ENCODE measurements at regions not wholly inside any gene's neighbourhood (a gene's known extent, or its start where the extent isn't known, plus 50 kb on each side); places are given as distances from the start of the nearest gene placed in this dataset.

GRCh38 chr9:25889661-25890060 lies 211.4 kb upstream of the TUSC1 start:
- no peaks in the 10 kb centered on the region for H3K36me3 ChIP-seq
- no peak overlapping the region for H3K4me3 ChIP-seq
- 60 to 69% methylated on average over 1 of the region's 1 CpG for WGBS, 2 donors
- no peak for ATAC-seq
- intact Hi-C loops (cut with DNase I) = no loop called here
- TF ChIP-seq CTCF (IDR thresholded peaks at IDR 0.05) = no peak
- no peak overlapping the region for H3K27ac ChIP-seq
- DNase-seq = no peak
- H3K27me3 ChIP-seq = no peaks in the 10 kb centered on the region
- peaks cover 0 to 19% (median 4%) of the 10 kb centered on the region in 11 donors for H3K9me3 ChIP-seq
- no peaks in the 10 kb centered on the region for H3K4me1 ChIP-seq

- WGBS, 2 donors = 85 to 90% methylated on average over 1 of the region's 1 CpG
- ATAC-seq (no peak), DNase-seq (no peak)
- intact Hi-C loops (cut with DNase I) = no loop called here
- Histone ChIP-seq H3K36me3 (no peaks in the 10 kb centered on the region), H3K4me1 (no peaks in the 10 kb centered on the region), H3K27ac (no peak overlapping the region), H3K9me3 (peaks cover 0 to 27% (median 0%) of the 10 kb centered on the region in 11 donors), H3K27me3 (no peaks in the 10 kb centered on the region), H3K4me3 (no peak overlapping the region)
- no peak for TF ChIP-seq CTCF (IDR thresholded peaks at IDR 0.05)
These were observed 198.0 kb upstream of the TUSC1 start for GRCh38 chr9:25876248-25876647.

- ATAC-seq = no peak
- no peaks in the 10 kb centered on the region for H3K4me1 ChIP-seq
- TF ChIP-seq CTCF (IDR thresholded peaks at IDR 0.05) = no peak
- H3K4me3 ChIP-seq = no peak overlapping the region
- H3K27ac ChIP-seq = no peak overlapping the region
- no peaks in the 10 kb centered on the region for H3K36me3 ChIP-seq
- no peaks in the 10 kb centered on the region for H3K27me3 ChIP-seq
- H3K9me3 ChIP-seq = peaks cover 0 to 7% (median 0%) of the 10 kb centered on the region in 11 donors
- intact Hi-C loops (cut with DNase I) = no loop called here
- 60 to 67% methylated on average over 1 of the region's 1 CpG for WGBS, 2 donors
- no peak for DNase-seq
These were observed 186.3 kb upstream of the TUSC1 start for GRCh38 chr9:25864509-25864908.

- 62 to 67% methylated on average over 2 of the region's 2 CpGs for WGBS, 2 donors
- H3K27me3 ChIP-seq = no peaks in the 10 kb centered on the region
- ATAC-seq (no peak), DNase-seq (no peak)
- H3K36me3 ChIP-seq = no peaks in the 10 kb centered on the region
- H3K4me1 ChIP-seq = no peaks in the 10 kb centered on the region
- intact Hi-C loops (cut with DNase I) = no loop called here
- H3K9me3 ChIP-seq = no peaks in the 10 kb centered on the region
- H3K4me3 ChIP-seq = no peak overlapping the region
- no peak for TF ChIP-seq CTCF (IDR thresholded peaks at IDR 0.05)
- no peak overlapping the region for H3K27ac ChIP-seq
These were observed 183.2 kb upstream of the TUSC1 start for GRCh38 chr9:25861421-25861820.

GRCh38 chr9:25857147-25857546 lies 178.9 kb upstream of the TUSC1 start:
- 41 to 45% methylated on average over 1 of the region's 1 CpG for WGBS, 2 donors
- H3K4me1 ChIP-seq = no peaks in the 10 kb centered on the region

More at GRCh38 chr9:25857147-25857546, 178.9 kb upstream of the TUSC1 start:
- ATAC-seq (no peak), DNase-seq (no peak)
- Histone ChIP-seq H3K36me3 (no peaks in the 10 kb centered on the region), H3K9me3 (peaks cover 0 to 21% (median 8%) of the 10 kb centered on the region in 11 donors), H3K27me3 (no peaks in the 10 kb centered on the region), H3K27ac (no peak overlapping the region), H3K4me3 (no peak overlapping the region)
- no peak for TF ChIP-seq CTCF (IDR thresholded peaks at IDR 0.05)
- intact Hi-C loops (cut with DNase I) = no loop called here
